Epidermal melanocyte (primary cell): ENCODE measurements at regions not wholly inside any gene's neighbourhood (a gene's known extent, or its start where the extent isn't known, plus 50 kb on each side); places are given as distances from the start of the nearest gene placed in this dataset.

Experiments
- DNase-seq: peaks from one replicate; pipeline ENCODE4 v3.0.0; 2011; ENCODE audit warnings: low spot score; ENCODE audit not compliant: insufficient read length

GRCh38 chr1:23639460-23640095 lies 52.0 kb upstream of the RPL11 start:
- DNase-seq, result no peak

GRCh38 chr1:23638786-23639241 lies 52.8 kb upstream of the RPL11 start:
- no peak for DNase-seq

GRCh38 chr1:23638188-23638619 lies 53.4 kb upstream of the RPL11 start:
- DNase-seq, result no peak

GRCh38 chr1:23636009-23636408 lies 55.6 kb upstream of the RPL11 start:
- DNase-seq, result no peak

- peak; percentile 93 for DNase-seq
Observed at GRCh38 chr1:23634840-23635651, 56.6 kb upstream of the RPL11 start.

- DNase-seq, result no peak
Observed at GRCh38 chr1:23634518-23634839, 57.1 kb upstream of the RPL11 start.

GRCh38 chr1:23632479-23633160 lies 59.0 kb upstream of the RPL11 start:
- DNase-seq, result no peak

- no peak for DNase-seq
Observed at GRCh38 chr1:23629708-23630290, 61.8 kb upstream of the RPL11 start.

GRCh38 chr1:23628951-23629387 lies 62.6 kb upstream of the RPL11 start:
- no peak for DNase-seq

GRCh38 chr1:23627069-23627735 lies 64.4 kb upstream of the RPL11 start:
- DNase-seq, result no peak

- no peak for DNase-seq
Observed at GRCh38 chr1:23625929-23626535, 65.6 kb upstream of the RPL11 start.

- no peak for DNase-seq
Observed at GRCh38 chr1:23625459-23625858, 66.1 kb upstream of the RPL11 start.

GRCh38 chr1:23624440-23624839 lies 65.1 kb upstream of the ID3 start:
- no peak for DNase-seq

- DNase-seq, result no peak
Observed at GRCh38 chr1:23622284-23622683, 63.0 kb upstream of the ID3 start.

GRCh38 chr1:23620605-23621004 lies 61.3 kb upstream of the ID3 start:
- no peak for DNase-seq

GRCh38 chr1:23619299-23620188 lies 60.2 kb upstream of the ID3 start:
- DNase-seq, result no peak

GRCh38 chr1:23618586-23619083 lies 59.3 kb upstream of the ID3 start:
- DNase-seq, result no peak

GRCh38 chr1:23617084-23617521 lies 57.8 kb upstream of the ID3 start:
- no peak for DNase-seq

GRCh38 chr1:23616292-23616824 lies 57.1 kb upstream of the ID3 start:
- no peak for DNase-seq
